H9 (cell line): ENCODE measurements at regions not wholly inside any gene's neighbourhood (a gene's known extent, or its start where the extent isn't known, plus 50 kb on each side); places are given as distances from the start of the nearest gene placed in this dataset.

Experiments used
- DNase-seq: peaks from one replicate; pipeline ENCODE4 v3.0.0-alpha.2; 2017
- H2AFZ ChIP-seq: one replicate; pipeline ENCODE4 v1.6.1; 2013; ENCODE audit warnings: mild to moderate bottlenecking, low read length, control low read depth, moderate library complexity
- H2AK5ac ChIP-seq: 2 replicates; pipeline ENCODE4 v1.6.1; 2013; ENCODE audit warnings: low read length, control low read depth, mixed read lengths; ENCODE audit not compliant: insufficient read length
- H2BK120ac ChIP-seq: one replicate; pipeline ENCODE4 v1.6.1; 2013; ENCODE audit warnings: low read depth, mild to moderate bottlenecking, low read length, control low read depth, inconsistent platforms; ENCODE audit not compliant: poor library complexity, severe bottlenecking
- H2BK12ac ChIP-seq: 2 replicates; pipeline ENCODE4 v1.6.1; 2013; ENCODE audit warnings: low read length, control low read depth, mixed read lengths, low read depth; ENCODE audit not compliant: insufficient read length
- H2BK15ac ChIP-seq: 2 replicates; pipeline ENCODE4 v1.6.1; 2013; ENCODE audit warnings: low read depth, low read length, control low read depth
- H2BK20ac ChIP-seq: one replicate; pipeline ENCODE4 v1.6.1; 2013; ENCODE audit warnings: low read depth, mild to moderate bottlenecking, low read length, control low read depth, inconsistent platforms; ENCODE audit not compliant: poor library complexity, severe bottlenecking
- H2BK5ac ChIP-seq: 2 replicates; pipeline ENCODE4 v1.6.1; 2013; ENCODE audit warnings: low read length, control low read depth, mixed read lengths; ENCODE audit not compliant: insufficient read length
- H3K14ac ChIP-seq: 2 replicates; pipeline ENCODE4 v1.6.1; 2013; ENCODE audit warnings: low read length, control low read depth; ENCODE audit not compliant: insufficient read depth
- H3K18ac ChIP-seq: 2 replicates; pipeline ENCODE4 v1.6.1; 2013; ENCODE audit warnings: low read depth, mild to moderate bottlenecking, mixed read lengths, low read length, control low read depth; ENCODE audit not compliant: insufficient read length
- H3K23ac ChIP-seq: 2 replicates; pipeline ENCODE4 v1.6.1; 2013; ENCODE audit warnings: low read length, control low read depth, mixed read lengths, low read depth; ENCODE audit not compliant: insufficient read length
- H3K23me2 ChIP-seq: 2 replicates; pipeline ENCODE4 v1.6.1; 2013; ENCODE audit warnings: low read depth, mild to moderate bottlenecking, mixed read lengths, low read length, control low read depth; ENCODE audit not compliant: insufficient read length, poor library complexity, severe bottlenecking
- H3K27ac ChIP-seq: 2 replicates; pipeline ENCODE4 v1.5.1; 2013; ENCODE audit warnings: low read length, control low read depth, mixed read lengths, low read depth; ENCODE audit not compliant: insufficient read length
- H3K27me3 ChIP-seq: 2 replicates; pipeline ENCODE4 v1.6.1; 2013; ENCODE audit warnings: low read length, control low read depth, inconsistent platforms; ENCODE audit not compliant: insufficient read depth
- H3K4ac ChIP-seq: 2 replicates; pipeline ENCODE4 v1.6.1; 2013; ENCODE audit warnings: low read depth, mild to moderate bottlenecking, control low read depth, inconsistent platforms, low read length, moderate library complexity
- H3K4me1 ChIP-seq: 2 replicates; pipeline ENCODE4 v1.6.1; 2013; ENCODE audit warnings: low read length, control low read depth, inconsistent platforms; ENCODE audit not compliant: insufficient read depth
- H3K4me2 ChIP-seq: 2 replicates; pipeline ENCODE4 v1.6.1; 2013; ENCODE audit warnings: low read length, control low read depth, mixed read lengths; ENCODE audit not compliant: insufficient read length, insufficient read depth
- H3K56ac ChIP-seq: 2 replicates; pipeline ENCODE4 v1.6.1; 2013; ENCODE audit warnings: low read depth, mild to moderate bottlenecking, mixed read lengths, low read length, control low read depth; ENCODE audit not compliant: insufficient read length
- H3K79me1 ChIP-seq: 2 replicates; pipeline ENCODE4 v1.6.1; 2013; ENCODE audit warnings: low read depth, mild to moderate bottlenecking, moderate library complexity, low read length, control low read depth, inconsistent platforms; ENCODE audit not compliant: insufficient read depth, poor library complexity, severe bottlenecking
- H3K79me2 ChIP-seq: 2 replicates; pipeline ENCODE4 v1.6.1; 2013; ENCODE audit warnings: low read length, control low read depth, inconsistent platforms; ENCODE audit not compliant: insufficient read depth
- H3K9ac ChIP-seq: 2 replicates; pipeline ENCODE4 v1.6.1; 2013; ENCODE audit warnings: low read length, control low read depth, mixed read lengths; ENCODE audit not compliant: insufficient read length; ENCODE audit errors: extremely low read depth
- H3K9me3 ChIP-seq: one replicate; pipeline ENCODE4 v1.6.1; 2013; ENCODE audit warnings: low read depth, low read length, inconsistent platforms; ENCODE audit not compliant: control insufficient read depth
- H3T11ph ChIP-seq: one replicate; pipeline ENCODE4 v1.6.1; 2013; ENCODE audit warnings: mild to moderate bottlenecking, low read length, control low read depth, inconsistent platforms
- H4K20me1 ChIP-seq: one replicate; pipeline ENCODE4 v1.6.1; 2013; ENCODE audit not compliant: control insufficient read depth, insufficient read length, insufficient read depth
- H4K5ac ChIP-seq: 2 replicates; pipeline ENCODE4 v1.6.1; 2013; ENCODE audit warnings: low read depth, mild to moderate bottlenecking, mixed read lengths, low read length, control low read depth; ENCODE audit not compliant: insufficient read length
- H4K8ac ChIP-seq: replicated peaks from 2 replicates; pipeline ENCODE4 v1.6.1; 2013; ENCODE audit warnings: low read length, control low read depth, mixed read lengths, low read depth; ENCODE audit not compliant: insufficient read length
- H4K91ac ChIP-seq: 2 replicates; pipeline ENCODE4 v1.6.1; 2013; ENCODE audit warnings: low read depth, mild to moderate bottlenecking, moderate library complexity, mixed read lengths, low read length, control low read depth; ENCODE audit not compliant: insufficient read length
- H3K27ac Mint-ChIP-seq, 3 experiments: 2 replicates in 2 of 3; 3 replicates in 1 of 3; pipeline ENCODE4 v1.8.0; 2020 to 2021; ENCODE audit warnings: mixed read lengths in 3 of 3, mild to moderate bottlenecking in 1 of 3, moderate library complexity in 1 of 3
- H3K27me3 Mint-ChIP-seq: 2 replicates; pipeline ENCODE4 v1.8.0; 2021; ENCODE audit warnings: low read depth, mild to moderate bottlenecking, moderate library complexity, mixed read lengths
- H3K36me3 Mint-ChIP-seq, 3 experiments: 2 replicates in 2 of 3; 3 replicates in 1 of 3; pipeline ENCODE4 v1.8.0; 2020 to 2021; ENCODE audit warnings: low read depth in 3 of 3, mixed read lengths in 3 of 3; ENCODE audit not compliant: insufficient read depth in 1 of 3
- H3K4me1 Mint-ChIP-seq, 2 experiments: 2 replicates each; pipeline ENCODE4 v1.8.0; 2020; ENCODE audit warnings: mixed read lengths in 2 of 2
- H3K4me3 Mint-ChIP-seq, 2 experiments: 2 replicates in 1 of 2; 3 replicates in 1 of 2; pipeline ENCODE4 v1.8.0; 2020 to 2021; ENCODE audit warnings: mild to moderate bottlenecking in 2 of 2, mixed read lengths in 2 of 2, moderate library complexity in 1 of 2
- H3K9me3 Mint-ChIP-seq, 2 experiments: 2 replicates in 1 of 2; 3 replicates in 1 of 2; pipeline ENCODE4 v1.8.0; 2020; ENCODE audit warnings: mild to moderate bottlenecking in 2 of 2, mixed read lengths in 2 of 2, moderate library complexity in 1 of 2
- WGBS: extraction: QIAGEN DNeasy Blood & Tissue Kit; methylation state at CpG from one replicate; pipeline ENCODE4 v1.1.7; 2013; ENCODE audit warnings: missing lambda C conversion rate, low lambda C conversion rate, mixed read lengths; ENCODE audit not compliant: insufficient read length; ENCODE audit errors: extremely low coverage; 5-methylcytosine and 5-hydroxymethylcytosine counted together
- TF ChIP-seq, protein P1 (sequence below): fragments of 200-600 bp; sonication (generic); conservative IDR thresholded peaks from 3 replicates; pipeline ENCODE4 v1.8.0; 2021; ENCODE audit warnings: antibody characterized with exemption, mild to moderate bottlenecking

DNA sequence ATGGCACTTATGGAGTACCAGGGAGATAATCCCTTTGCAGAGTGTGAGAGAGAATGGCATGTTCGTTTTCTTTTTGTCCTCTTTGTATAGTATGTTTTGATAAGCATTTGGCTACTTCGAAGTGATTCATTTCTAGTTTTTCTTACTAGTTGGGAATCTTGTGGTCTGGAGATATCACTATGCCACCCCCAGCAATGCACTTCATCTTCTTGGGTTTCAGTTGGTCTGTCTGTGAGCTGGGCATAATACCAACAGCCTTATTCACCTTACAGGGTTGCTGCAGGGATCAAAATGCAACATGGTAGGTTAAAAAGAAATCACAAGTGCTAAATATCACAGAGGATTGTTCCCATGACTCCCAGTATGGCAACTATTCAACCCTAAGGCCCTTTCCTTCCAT is 387.8 kb upstream of the CADM1 start:
- Histone ChIP-seq H3K4me1 (no peaks in the 10 kb centered on the region), H3K14ac (no peak overlapping the region), H3K9ac (no peak overlapping the region)

More for the DNA sequence above, 387.8 kb upstream of the CADM1 start:
- Histone ChIP-seq H3K18ac (no peak overlapping the region), H2BK15ac (no peak overlapping the region), H2AK5ac (no peak overlapping the region), H3K27me3 (no peaks in the 10 kb centered on the region), H2AFZ (no peak overlapping the region), H3K4me2 (no peak overlapping the region), H3T11ph (no peak overlapping the region), H3K23ac (no peak overlapping the region), H4K8ac (no peak overlapping the region), H3K79me2 (no peaks in the 10 kb centered on the region), H3K27ac (no peak overlapping the region), H3K79me1 (no peaks in the 10 kb centered on the region), H3K23me2 (no peaks in the 10 kb centered on the region), H2BK120ac (no peak overlapping the region), H2BK20ac (no peak overlapping the region), H2BK5ac (no peak overlapping the region), H2BK12ac (no peak overlapping the region), H3K9me3 (no peaks in the 10 kb centered on the region), H3K56ac (no peak overlapping the region), H4K20me1 (no peaks in the 10 kb centered on the region), H4K5ac (no peak overlapping the region), H4K91ac (no peak overlapping the region), H3K4ac (no peak overlapping the region)
- no peak overlapping the region for H3K27ac Mint-ChIP-seq
- peaks cover 0 to 4% of the 10 kb centered on the region in 2 experiments; a peak in 1 of 4 replicates for H3K4me1 Mint-ChIP-seq
- TF ChIP-seq, protein P1, sequence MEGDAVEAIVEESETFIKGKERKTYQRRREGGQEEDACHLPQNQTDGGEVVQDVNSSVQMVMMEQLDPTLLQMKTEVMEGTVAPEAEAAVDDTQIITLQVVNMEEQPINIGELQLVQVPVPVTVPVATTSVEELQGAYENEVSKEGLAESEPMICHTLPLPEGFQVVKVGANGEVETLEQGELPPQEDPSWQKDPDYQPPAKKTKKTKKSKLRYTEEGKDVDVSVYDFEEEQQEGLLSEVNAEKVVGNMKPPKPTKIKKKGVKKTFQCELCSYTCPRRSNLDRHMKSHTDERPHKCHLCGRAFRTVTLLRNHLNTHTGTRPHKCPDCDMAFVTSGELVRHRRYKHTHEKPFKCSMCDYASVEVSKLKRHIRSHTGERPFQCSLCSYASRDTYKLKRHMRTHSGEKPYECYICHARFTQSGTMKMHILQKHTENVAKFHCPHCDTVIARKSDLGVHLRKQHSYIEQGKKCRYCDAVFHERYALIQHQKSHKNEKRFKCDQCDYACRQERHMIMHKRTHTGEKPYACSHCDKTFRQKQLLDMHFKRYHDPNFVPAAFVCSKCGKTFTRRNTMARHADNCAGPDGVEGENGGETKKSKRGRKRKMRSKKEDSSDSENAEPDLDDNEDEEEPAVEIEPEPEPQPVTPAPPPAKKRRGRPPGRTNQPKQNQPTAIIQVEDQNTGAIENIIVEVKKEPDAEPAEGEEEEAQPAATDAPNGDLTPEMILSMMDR: no peak
- no peaks in the 10 kb centered on the region for H3K36me3 Mint-ChIP-seq
- H3K27me3 Mint-ChIP-seq: peaks cover 23% of the 10 kb centered on the region
- H3K9me3 Mint-ChIP-seq: no peaks in the 10 kb centered on the region
- no peak for DNase-seq
- WGBS: no CpG with 5 or more reads among the region's 2 CpGs
- H3K4me3 Mint-ChIP-seq: no peak overlapping the region
